ENCODE measurements at regions not wholly inside any gene's neighbourhood (a gene's known extent, or its start where the extent isn't known, plus 50 kb on each side); places are given as distances from the start of the nearest gene placed in this dataset.
"Not testable (repeated sequence)": the region's sequence is repeated elsewhere in the genome, so short reads cannot be mapped to it uniquely, and the experiment has no call there.

- Mint-ChIP-seq H3K4me3 (no peak overlapping the region), H3K36me3 (no peaks in the 10 kb centered on the region), H3K27me3 (peaks cover 2% of the 10 kb centered on the region), H3K27ac (no peak overlapping the region), H3K9me3 (ENCODE audit: low read depth) (no peaks in the 10 kb centered on the region), H3K4me1 (ENCODE audit: low read depth) (no peaks in the 10 kb centered on the region)
Observed at GRCh38 chr7:138204982-138205298, 128.7 kb downstream of the AKR1D1 start.

GRCh38 chr7:138205614-138206150 is 129.4 kb downstream of the AKR1D1 start:
- peaks cover 2% of the 10 kb centered on the region for H3K27me3 Mint-ChIP-seq
- no peak overlapping the region for H3K27ac Mint-ChIP-seq
- no peaks in the 10 kb centered on the region for H3K4me1 Mint-ChIP-seq (ENCODE audit: low read depth)
- no peak overlapping the region for H3K4me3 Mint-ChIP-seq
- no peaks in the 10 kb centered on the region for H3K36me3 Mint-ChIP-seq
- H3K9me3 Mint-ChIP-seq (ENCODE audit: low read depth) = no peaks in the 10 kb centered on the region

GRCh38 chr7:138207555-138207971 is 131.3 kb downstream of the AKR1D1 start:
- Mint-ChIP-seq H3K9me3 (ENCODE audit: low read depth) (no peaks in the 10 kb centered on the region), H3K36me3 (no peaks in the 10 kb centered on the region), H3K4me3 (no peak overlapping the region), H3K27me3 (peaks cover 2% of the 10 kb centered on the region), H3K4me1 (ENCODE audit: low read depth) (no peaks in the 10 kb centered on the region), H3K27ac (no peak overlapping the region)

- H3K9me3 Mint-ChIP-seq (ENCODE audit: low read depth) = no peaks in the 10 kb centered on the region
- H3K27ac Mint-ChIP-seq = no peak overlapping the region
Observed at GRCh38 chr7:138208142-138208570, 131.9 kb downstream of the AKR1D1 start.

GRCh38 chr7:138208864-138209263 is 132.6 kb downstream of the AKR1D1 start:
- Mint-ChIP-seq H3K27me3 (peaks cover 2% of the 10 kb centered on the region), H3K4me3 (no peak overlapping the region), H3K9me3 (ENCODE audit: low read depth) (no peaks in the 10 kb centered on the region), H3K4me1 (ENCODE audit: low read depth) (no peaks in the 10 kb centered on the region), H3K36me3 (no peaks in the 10 kb centered on the region), H3K27ac (no peak overlapping the region)

More at GRCh38 chr7:138208142-138208570, 131.9 kb downstream of the AKR1D1 start:
- Mint-ChIP-seq H3K36me3 (no peaks in the 10 kb centered on the region), H3K27me3 (peaks cover 2% of the 10 kb centered on the region), H3K4me3 (no peak overlapping the region), H3K4me1 (ENCODE audit: low read depth) (no peaks in the 10 kb centered on the region)

- H3K9me3 Mint-ChIP-seq (ENCODE audit: low read depth) = no peaks in the 10 kb centered on the region
- H3K36me3 Mint-ChIP-seq = no peaks in the 10 kb centered on the region
- H3K27ac Mint-ChIP-seq = no peak overlapping the region
- H3K27me3 Mint-ChIP-seq = peaks cover 1% of the 10 kb centered on the region
- H3K4me1 Mint-ChIP-seq (ENCODE audit: low read depth) = no peaks in the 10 kb centered on the region
- no peak overlapping the region for H3K4me3 Mint-ChIP-seq
Observed at GRCh38 chr7:138212314-138212713, 136.1 kb downstream of the AKR1D1 start.

- H3K36me3 Mint-ChIP-seq = peaks cover 2% of the 10 kb centered on the region
- H3K4me1 Mint-ChIP-seq (ENCODE audit: low read depth) = no peaks in the 10 kb centered on the region
- H3K27me3 Mint-ChIP-seq = no peaks in the 10 kb centered on the region
- peaks cover 3% of the 10 kb centered on the region for H3K9me3 Mint-ChIP-seq (ENCODE audit: low read depth)
- H3K27ac Mint-ChIP-seq = no peak overlapping the region
- no peak overlapping the region for H3K4me3 Mint-ChIP-seq
Observed at GRCh38 chr7:138214926-138215325, 138.7 kb downstream of the AKR1D1 start.

- not testable (repeated sequence) for H3K9me3 Mint-ChIP-seq (ENCODE audit: low read depth); H3K27me3 Mint-ChIP-seq; H3K4me1 Mint-ChIP-seq (ENCODE audit: low read depth); H3K27ac Mint-ChIP-seq; H3K36me3 Mint-ChIP-seq; H3K4me3 Mint-ChIP-seq
Observed at GRCh38 chr7:138220321-138220720, 144.1 kb downstream of the AKR1D1 start.

- not testable (repeated sequence) for H3K4me3 Mint-ChIP-seq; H3K36me3 Mint-ChIP-seq; H3K27me3 Mint-ChIP-seq; H3K9me3 Mint-ChIP-seq (ENCODE audit: low read depth); H3K4me1 Mint-ChIP-seq (ENCODE audit: low read depth); H3K27ac Mint-ChIP-seq
Observed at GRCh38 chr7:138221388-138221787, 145.1 kb downstream of the AKR1D1 start.

- H3K27ac Mint-ChIP-seq = no peak overlapping the region
- peaks cover 2% of the 10 kb centered on the region for H3K27me3 Mint-ChIP-seq
- H3K4me1 Mint-ChIP-seq (ENCODE audit: low read depth) = no peaks in the 10 kb centered on the region
- H3K4me3 Mint-ChIP-seq = no peak overlapping the region
- peaks cover 7% of the 10 kb centered on the region for H3K9me3 Mint-ChIP-seq (ENCODE audit: low read depth)
- peaks cover 3% of the 10 kb centered on the region for H3K36me3 Mint-ChIP-seq
Observed at GRCh38 chr7:138223402-138223879, 147.2 kb downstream of the AKR1D1 start.

- Mint-ChIP-seq H3K36me3 (no peaks in the 10 kb centered on the region), H3K27ac (no peak overlapping the region), H3K9me3 (ENCODE audit: low read depth) (no peaks in the 10 kb centered on the region), H3K27me3 (peaks cover 4% of the 10 kb centered on the region), H3K4me1 (ENCODE audit: low read depth) (no peaks in the 10 kb centered on the region), H3K4me3 (no peak overlapping the region)
Observed at GRCh38 chr7:138226001-138226476, 149.8 kb downstream of the AKR1D1 start.

GRCh38 chr7:138226745-138227279 is 150.6 kb downstream of the AKR1D1 start:
- H3K27ac Mint-ChIP-seq = no peak overlapping the region
- no peaks in the 10 kb centered on the region for H3K4me1 Mint-ChIP-seq (ENCODE audit: low read depth)
- H3K9me3 Mint-ChIP-seq (ENCODE audit: low read depth) = no peaks in the 10 kb centered on the region
- H3K4me3 Mint-ChIP-seq = no peak overlapping the region
- no peaks in the 10 kb centered on the region for H3K36me3 Mint-ChIP-seq
- peaks cover 6% of the 10 kb centered on the region for H3K27me3 Mint-ChIP-seq

GRCh38 chr7:138228119-138228518 is 151.9 kb downstream of the AKR1D1 start:
- Mint-ChIP-seq H3K4me3 (no peak overlapping the region), H3K4me1 (ENCODE audit: low read depth) (no peaks in the 10 kb centered on the region), H3K9me3 (ENCODE audit: low read depth) (peaks cover 4% of the 10 kb centered on the region), H3K36me3 (no peaks in the 10 kb centered on the region), H3K27ac (no peak overlapping the region), H3K27me3 (peaks cover 8% of the 10 kb centered on the region)

- peaks cover 4% of the 10 kb centered on the region for H3K9me3 Mint-ChIP-seq (ENCODE audit: low read depth)
- no peak overlapping the region for H3K4me3 Mint-ChIP-seq
- no peaks in the 10 kb centered on the region for H3K36me3 Mint-ChIP-seq
- no peaks in the 10 kb centered on the region for H3K4me1 Mint-ChIP-seq (ENCODE audit: low read depth)
- peaks cover 8% of the 10 kb centered on the region for H3K27me3 Mint-ChIP-seq
- H3K27ac Mint-ChIP-seq = no peak overlapping the region
Observed at GRCh38 chr7:138228769-138229168, 152.5 kb downstream of the AKR1D1 start.

- Mint-ChIP-seq H3K36me3 (no peaks in the 10 kb centered on the region), H3K4me3 (no peak overlapping the region), H3K4me1 (ENCODE audit: low read depth) (no peaks in the 10 kb centered on the region), H3K27me3 (peaks cover 7% of the 10 kb centered on the region), H3K9me3 (ENCODE audit: low read depth) (peaks cover 4% of the 10 kb centered on the region), H3K27ac (no peak overlapping the region)
Observed at GRCh38 chr7:138233189-138233588, 156.9 kb downstream of the AKR1D1 start.

GRCh38 chr7:138235207-138235606 is 158.9 kb downstream of the AKR1D1 start:
- Mint-ChIP-seq H3K36me3 (no peaks in the 10 kb centered on the region), H3K4me1 (ENCODE audit: low read depth) (no peaks in the 10 kb centered on the region), H3K27ac (no peak overlapping the region), H3K9me3 (ENCODE audit: low read depth) (peaks cover 4% of the 10 kb centered on the region), H3K4me3 (no peak overlapping the region), H3K27me3 (peaks cover 7% of the 10 kb centered on the region)

Measured in activated naive CD8-positive, alpha-beta T cell (primary cell).